Activated naive CD8-positive, alpha-beta T cell treated with anti-CD3 and anti-CD28 coated beads, Interleukin-2, amount 10 ng/mL, durations not matched to agents 7 days and 5 days (primary cell): ENCODE measurements at regions not wholly inside any gene's neighbourhood (a gene's known extent, or its start where the extent isn't known, plus 50 kb on each side); places are given as distances from the start of the nearest gene placed in this dataset.
"Not testable (repeated sequence)": the region's sequence is repeated elsewhere in the genome, so short reads cannot be mapped to it uniquely, and the experiment has no call there.

Experiments
- ATAC-seq: fragments of 150-1000 bp; cut with Tn5 transposase; one replicate; pipeline ENCODE4 v1.10.0; 2021; ENCODE audit warnings: low read depth, moderate library complexity
- POLR2A ChIA-PET: fragments of 350-600 bp; sonication (Branson Sonifier 250); formaldehyde crosslinking; loops from one replicate; lab custom pipeline; 2021; ENCODE audit warnings: antibody characterized with exemption; lab: Charles Lee
- DNase-seq: peaks from one replicate; pipeline ENCODE4 v3.0.0; 2021
- H3K27ac Mint-ChIP-seq: one replicate; pipeline ENCODE4 v1.8.0; 2022; ENCODE audit warnings: mild to moderate bottlenecking, mixed read lengths
- H3K27me3 Mint-ChIP-seq: one replicate; pipeline ENCODE4 v1.8.0; 2022; ENCODE audit warnings: mild to moderate bottlenecking, moderate library complexity, mixed read lengths
- H3K36me3 Mint-ChIP-seq: one replicate; pipeline ENCODE4 v1.8.0; 2021; ENCODE audit warnings: mild to moderate bottlenecking, mixed read lengths
- H3K4me1 Mint-ChIP-seq: one replicate; pipeline ENCODE4 v1.8.0; 2021; ENCODE audit warnings: mixed read lengths
- H3K4me3 Mint-ChIP-seq: one replicate; pipeline ENCODE4 v1.8.0; 2022; ENCODE audit warnings: mild to moderate bottlenecking, moderate library complexity, mixed read lengths
- H3K9me3 Mint-ChIP-seq: one replicate; pipeline ENCODE4 v1.8.0; 2021; ENCODE audit warnings: mixed read lengths

DNA sequence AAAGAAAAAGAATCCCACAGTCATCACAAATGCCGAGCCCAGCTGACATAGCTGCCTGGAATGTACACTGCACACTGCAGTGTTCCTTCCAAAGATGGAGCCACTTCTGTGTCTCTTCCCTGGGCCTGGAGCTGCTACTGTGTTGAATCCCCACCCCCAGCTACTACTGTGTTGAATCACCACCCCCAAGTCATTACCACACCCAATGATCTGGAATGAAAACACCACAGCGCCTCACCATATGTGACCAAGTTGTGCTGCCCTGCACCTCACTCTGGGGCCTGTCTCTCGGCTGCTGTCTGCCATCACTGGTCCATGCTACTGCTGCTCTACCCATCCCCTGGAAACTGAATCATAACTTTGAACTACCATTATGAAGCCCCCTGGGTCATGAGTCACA is 861.2 kb downstream of the UQCRFS1 start:
- ATAC-seq (no peak), DNase-seq (no peak)
- H3K27me3 Mint-ChIP-seq, result no peaks in the 10 kb centered on the region
- no peak overlapping the region for H3K4me3 Mint-ChIP-seq
- no peak overlapping the region for H3K27ac Mint-ChIP-seq
- H3K36me3 Mint-ChIP-seq, result no peaks in the 10 kb centered on the region
- POLR2A ChIA-PET, result no interaction called here
- H3K4me1 Mint-ChIP-seq, result no peaks in the 10 kb centered on the region
- H3K9me3 Mint-ChIP-seq, result no peaks in the 10 kb centered on the region

DNA sequence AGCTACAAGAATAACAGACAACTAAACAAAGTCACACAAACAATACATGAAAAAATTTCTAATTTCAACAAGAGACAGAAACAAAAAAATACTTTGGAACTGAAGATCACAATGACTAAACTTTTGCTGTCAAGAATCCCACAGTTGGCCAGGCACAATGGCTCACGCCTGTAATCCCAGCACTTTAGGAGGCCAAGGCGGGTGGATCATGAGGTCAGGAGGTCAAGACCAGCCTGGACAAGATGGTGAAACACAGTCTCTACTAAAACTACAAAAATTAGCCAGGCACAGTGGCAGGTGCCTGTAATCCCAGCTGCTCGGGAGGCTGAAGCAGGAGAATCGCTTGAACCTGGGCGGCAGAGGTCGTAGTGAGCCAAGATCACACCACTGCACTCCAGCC is 861.6 kb downstream of the UQCRFS1 start:
- DNase-seq, H3K4me3 Mint-ChIP-seq, H3K9me3 Mint-ChIP-seq, H3K4me1 Mint-ChIP-seq, POLR2A ChIA-PET, H3K27ac Mint-ChIP-seq, ATAC-seq, H3K36me3 Mint-ChIP-seq, H3K27me3 Mint-ChIP-seq: not testable (repeated sequence)

DNA sequence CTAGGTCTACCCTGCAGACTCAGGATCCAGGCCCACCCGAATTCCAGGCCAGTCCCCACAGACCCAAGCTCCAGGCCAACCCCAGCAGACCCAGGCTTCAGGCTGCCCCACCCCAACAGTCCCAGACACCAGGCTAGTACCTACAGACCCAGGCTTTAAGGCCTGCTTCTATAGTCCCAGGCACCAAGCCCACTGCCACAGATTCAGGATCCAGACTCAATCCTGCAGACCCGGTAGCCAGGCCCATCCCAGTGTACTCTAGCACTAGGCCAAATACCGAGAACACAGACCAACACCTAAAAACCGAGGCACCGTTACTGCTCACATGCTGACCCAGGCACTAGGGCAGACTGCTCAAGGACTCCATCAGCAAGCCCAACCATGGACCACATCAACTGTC is 862.3 kb downstream of the UQCRFS1 start:
- POLR2A ChIA-PET, result no interaction called here
- H3K27me3 Mint-ChIP-seq, result no peaks in the 10 kb centered on the region
- H3K27ac Mint-ChIP-seq, result no peak overlapping the region
- H3K9me3 Mint-ChIP-seq, result no peaks in the 10 kb centered on the region
- ATAC-seq, result no peak
- no peaks in the 10 kb centered on the region for H3K4me1 Mint-ChIP-seq
- no peaks in the 10 kb centered on the region for H3K36me3 Mint-ChIP-seq
- H3K4me3 Mint-ChIP-seq, result no peak overlapping the region
- DNase-seq, result no peak

DNA sequence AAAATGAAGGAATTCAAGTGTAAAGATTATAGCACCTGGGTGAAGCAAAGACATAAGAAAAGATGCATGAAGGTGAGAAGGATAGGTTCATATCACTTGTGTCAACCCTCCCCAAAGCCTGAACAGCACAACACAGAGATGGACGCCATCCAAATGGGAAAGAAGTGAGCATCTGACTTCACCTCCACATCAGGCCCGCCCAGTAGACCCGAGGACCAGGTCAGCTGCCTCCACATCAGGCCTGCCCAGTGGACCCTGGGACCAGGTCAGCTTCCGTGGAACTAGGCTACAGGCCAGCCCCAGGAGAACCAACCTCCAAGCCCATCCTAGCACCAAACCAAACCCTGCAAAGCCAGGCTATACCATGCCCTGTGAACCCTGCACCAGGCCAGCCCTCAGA is 862.9 kb downstream of the UQCRFS1 start:
- no peaks in the 10 kb centered on the region for H3K4me1 Mint-ChIP-seq
- no peaks in the 10 kb centered on the region for H3K36me3 Mint-ChIP-seq
- no peak for DNase-seq
- H3K4me3 Mint-ChIP-seq, result no peak overlapping the region
- no peaks in the 10 kb centered on the region for H3K27me3 Mint-ChIP-seq
- H3K9me3 Mint-ChIP-seq, result no peaks in the 10 kb centered on the region
- POLR2A ChIA-PET, result no interaction called here
- no peak overlapping the region for H3K27ac Mint-ChIP-seq
- ATAC-seq, result no peak

DNA sequence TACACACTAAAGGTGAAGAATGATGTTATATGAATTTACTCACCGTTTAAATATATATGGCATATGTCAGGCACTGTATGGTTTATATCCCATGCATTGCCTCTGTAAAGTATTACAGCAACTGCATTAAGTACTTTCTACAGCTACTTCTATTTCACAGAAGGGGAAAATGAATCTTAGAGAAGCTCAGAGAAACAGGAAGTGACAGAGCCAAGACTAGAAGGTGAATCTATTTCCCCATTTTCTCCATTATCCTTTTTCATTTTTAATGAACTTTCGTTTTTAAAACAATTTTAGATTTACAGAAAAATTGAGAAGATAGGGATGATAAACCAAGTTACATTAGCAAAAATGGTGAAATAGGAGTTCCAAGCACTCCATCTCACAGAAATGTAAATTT is 863.3 kb downstream of the UQCRFS1 start:
- no peak for DNase-seq
- no peaks in the 10 kb centered on the region for H3K4me1 Mint-ChIP-seq
- no peaks in the 10 kb centered on the region for H3K36me3 Mint-ChIP-seq
- no peak for ATAC-seq
- POLR2A ChIA-PET, result no interaction called here
- no peak overlapping the region for H3K4me3 Mint-ChIP-seq
- H3K27ac Mint-ChIP-seq, result no peak overlapping the region
- H3K9me3 Mint-ChIP-seq, result no peaks in the 10 kb centered on the region
- H3K27me3 Mint-ChIP-seq, result no peaks in the 10 kb centered on the region

DNA sequence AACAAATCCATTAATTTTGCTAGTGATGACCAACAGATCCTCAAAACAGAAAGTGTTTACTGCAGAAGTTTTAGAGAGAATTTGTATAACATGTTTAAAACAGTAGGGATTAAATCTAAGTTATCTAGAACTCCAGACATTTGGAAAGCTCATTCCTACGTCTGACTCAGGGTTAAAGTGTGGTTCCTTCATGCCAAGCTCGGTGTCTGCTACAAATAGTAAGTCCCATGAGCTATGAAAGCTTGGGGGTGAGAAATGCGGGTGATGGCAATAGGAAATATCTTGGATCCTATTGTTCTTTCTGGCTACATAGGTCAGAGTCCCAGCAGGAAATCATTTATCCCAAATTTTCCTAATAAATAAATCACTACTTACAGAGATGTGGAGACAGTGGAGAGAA is 867.1 kb downstream of the UQCRFS1 start:
- no peaks in the 10 kb centered on the region for H3K27me3 Mint-ChIP-seq
- no peaks in the 10 kb centered on the region for H3K9me3 Mint-ChIP-seq
- no peaks in the 10 kb centered on the region for H3K4me1 Mint-ChIP-seq
- no peaks in the 10 kb centered on the region for H3K36me3 Mint-ChIP-seq
- POLR2A ChIA-PET, result no interaction called here
- DNase-seq (no peak), ATAC-seq (no peak)
- H3K27ac Mint-ChIP-seq, result no peak overlapping the region
- H3K4me3 Mint-ChIP-seq, result no peak overlapping the region

DNA sequence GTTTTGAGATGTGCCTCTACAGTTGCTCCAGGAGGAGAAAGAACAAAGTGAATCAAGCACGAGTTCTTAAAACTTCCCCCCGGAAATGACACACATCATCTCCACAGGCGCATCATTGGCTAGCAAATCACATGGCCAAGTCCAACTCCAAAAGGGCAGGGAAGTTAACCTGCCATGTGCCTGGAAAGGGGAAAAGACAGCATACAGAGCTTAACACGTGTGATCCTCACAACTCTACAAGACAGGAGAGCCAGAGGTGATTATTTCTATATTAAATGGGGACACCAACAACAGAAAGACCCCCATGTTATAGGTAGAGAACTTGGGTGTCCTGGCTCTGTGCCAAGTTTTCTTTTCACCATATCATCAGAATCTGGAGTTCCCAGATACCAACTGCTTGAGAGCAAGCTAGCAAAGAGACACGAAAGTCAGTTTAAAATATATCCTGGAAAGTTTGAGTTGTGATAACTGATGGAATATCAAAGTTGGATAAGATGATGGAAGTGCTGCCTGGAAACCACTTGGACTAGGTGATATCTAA is 871.1 kb downstream of the UQCRFS1 start:
- H3K27ac Mint-ChIP-seq, result no peak overlapping the region

DNA sequence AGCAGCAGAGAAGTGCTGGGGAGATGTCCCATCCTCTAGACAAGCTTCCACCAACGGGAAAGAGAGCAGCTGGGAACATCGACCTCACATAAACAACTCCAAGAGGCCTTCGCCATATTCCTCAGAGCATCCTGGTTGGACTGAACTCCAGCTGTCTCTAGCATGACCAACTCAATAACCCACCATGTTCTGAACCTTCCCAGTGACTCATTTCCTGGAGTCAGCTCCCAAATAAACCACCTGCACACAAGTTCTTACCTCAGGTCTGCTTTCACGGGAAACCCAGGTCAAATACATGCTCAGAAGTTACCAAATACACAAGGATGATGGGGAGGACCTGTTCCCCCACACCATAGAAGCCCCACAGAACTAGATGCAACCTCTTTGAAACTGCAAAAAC is 878.5 kb downstream of the UQCRFS1 start:
- H3K4me1 Mint-ChIP-seq, result no peaks in the 10 kb centered on the region
- no peaks in the 10 kb centered on the region for H3K9me3 Mint-ChIP-seq
- DNase-seq (no peak), ATAC-seq (no peak)
- H3K27ac Mint-ChIP-seq, result no peak overlapping the region
- H3K27me3 Mint-ChIP-seq, result no peaks in the 10 kb centered on the region
- H3K36me3 Mint-ChIP-seq, result no peaks in the 10 kb centered on the region
- POLR2A ChIA-PET, result no interaction called here
- no peak overlapping the region for H3K4me3 Mint-ChIP-seq

More for the DNA sequence above, 871.1 kb downstream of the UQCRFS1 start:
- ATAC-seq, result no peak
- DNase-seq, result no peak
- H3K27me3 Mint-ChIP-seq, result no peaks in the 10 kb centered on the region
- POLR2A ChIA-PET, result no interaction called here
- H3K4me3 Mint-ChIP-seq, result no peak overlapping the region
- no peaks in the 10 kb centered on the region for H3K36me3 Mint-ChIP-seq
- H3K4me1 Mint-ChIP-seq, result no peaks in the 10 kb centered on the region
- H3K9me3 Mint-ChIP-seq, result no peaks in the 10 kb centered on the region

DNA sequence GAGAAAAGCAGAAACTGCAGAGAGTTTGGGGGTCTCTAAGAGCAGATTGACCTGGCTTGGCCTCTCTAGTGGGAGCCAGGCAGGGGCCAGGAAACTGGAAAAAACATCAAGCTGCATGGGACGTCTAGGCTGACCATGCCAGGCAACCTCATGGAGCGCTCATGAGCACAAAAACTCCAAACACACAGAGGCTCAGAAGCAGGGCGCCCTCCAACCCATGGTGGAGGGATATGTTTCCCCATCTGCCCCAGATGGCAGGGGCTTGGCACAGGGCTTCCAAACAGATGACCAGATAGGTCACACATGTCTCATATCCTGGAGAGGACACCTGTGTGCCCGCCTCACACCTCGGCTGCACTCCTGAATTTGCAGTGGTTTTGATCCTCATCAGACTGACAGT is 879.0 kb downstream of the UQCRFS1 start:
- no peaks in the 10 kb centered on the region for H3K27me3 Mint-ChIP-seq
- no peaks in the 10 kb centered on the region for H3K36me3 Mint-ChIP-seq
- H3K4me1 Mint-ChIP-seq, result no peaks in the 10 kb centered on the region
- DNase-seq (no peak), ATAC-seq (no peak)
- POLR2A ChIA-PET, result no interaction called here
- no peak overlapping the region for H3K27ac Mint-ChIP-seq
- H3K4me3 Mint-ChIP-seq, result no peak overlapping the region
- H3K9me3 Mint-ChIP-seq, result no peaks in the 10 kb centered on the region

DNA sequence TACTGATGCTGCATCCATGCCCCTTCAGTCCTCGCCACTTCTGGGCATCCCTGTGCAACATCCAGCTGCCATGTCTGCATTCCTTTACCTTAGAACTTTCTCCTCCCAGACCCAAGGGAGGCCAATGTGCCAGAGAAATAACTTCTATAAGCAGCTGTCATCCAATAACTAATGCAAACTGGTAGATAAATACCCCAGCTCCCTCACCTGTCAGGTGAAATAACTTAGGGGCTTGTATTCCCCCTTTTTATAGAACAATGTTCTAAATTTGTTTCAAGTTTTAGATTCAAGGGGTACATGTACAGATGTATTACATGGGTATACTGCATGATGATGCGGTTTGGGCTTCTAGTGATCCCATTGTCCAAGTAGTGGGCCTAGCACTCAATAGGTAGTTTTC is 880.1 kb downstream of the UQCRFS1 start:
- Mint-ChIP-seq H3K4me1 (no peaks in the 10 kb centered on the region), H3K27ac (no peak overlapping the region), H3K9me3 (no peaks in the 10 kb centered on the region), H3K4me3 (no peak overlapping the region), H3K27me3 (no peaks in the 10 kb centered on the region), H3K36me3 (no peaks in the 10 kb centered on the region)
- POLR2A ChIA-PET, result no interaction called here
- no peak for ATAC-seq
- DNase-seq, result no peak

DNA sequence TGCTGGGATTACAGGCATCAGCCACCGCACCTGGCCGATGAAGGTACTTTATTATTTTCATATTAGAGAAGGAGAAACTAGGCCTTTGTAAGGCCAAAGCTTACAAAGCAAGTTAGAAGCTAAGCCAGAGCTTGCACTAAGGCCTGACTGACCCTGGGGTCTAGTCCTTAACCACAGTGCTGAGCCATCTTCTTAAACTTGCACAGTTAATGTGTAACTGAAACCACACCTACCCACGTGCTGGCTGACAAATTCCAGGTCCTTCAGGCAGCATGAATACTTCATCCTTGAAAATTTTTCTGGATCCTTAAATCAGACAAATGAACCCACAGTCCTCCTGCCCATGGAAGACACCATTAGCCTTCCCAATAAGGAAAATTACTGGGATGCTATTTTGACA is 880.6 kb downstream of the UQCRFS1 start:
- POLR2A ChIA-PET, result no interaction called here
- DNase-seq, result no peak
- H3K9me3 Mint-ChIP-seq, result no peaks in the 10 kb centered on the region
- no peak for ATAC-seq
- H3K4me3 Mint-ChIP-seq, result no peak overlapping the region
- H3K4me1 Mint-ChIP-seq, result no peaks in the 10 kb centered on the region
- H3K27ac Mint-ChIP-seq, result no peak overlapping the region
- no peaks in the 10 kb centered on the region for H3K27me3 Mint-ChIP-seq
- H3K36me3 Mint-ChIP-seq, result no peaks in the 10 kb centered on the region

DNA sequence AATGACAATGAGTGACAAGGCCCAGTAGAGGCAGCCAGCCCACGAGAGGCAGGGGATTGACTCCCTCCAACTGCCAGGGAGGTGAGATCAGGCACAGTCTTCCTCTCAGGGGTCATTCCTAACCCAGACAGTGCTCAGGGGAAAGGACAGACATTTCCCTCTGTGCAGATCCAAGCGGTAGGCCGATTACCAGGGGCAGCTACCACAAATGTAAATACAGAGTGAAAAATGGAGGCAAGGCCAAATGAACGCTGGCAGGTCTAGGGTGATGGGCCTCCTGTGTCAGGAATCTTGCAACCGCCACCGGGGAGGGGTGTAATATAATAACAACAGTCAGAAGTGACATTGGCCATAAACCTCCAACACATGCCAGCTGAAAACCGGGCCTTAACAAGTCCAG is 881.4 kb downstream of the UQCRFS1 start:
- Mint-ChIP-seq H3K4me1 (no peaks in the 10 kb centered on the region), H3K27ac (no peak overlapping the region), H3K27me3 (no peaks in the 10 kb centered on the region), H3K36me3 (no peaks in the 10 kb centered on the region), H3K4me3 (no peak overlapping the region), H3K9me3 (no peaks in the 10 kb centered on the region)
- DNase-seq, result no peak
- POLR2A ChIA-PET, result no interaction called here
- ATAC-seq, result no peak

DNA sequence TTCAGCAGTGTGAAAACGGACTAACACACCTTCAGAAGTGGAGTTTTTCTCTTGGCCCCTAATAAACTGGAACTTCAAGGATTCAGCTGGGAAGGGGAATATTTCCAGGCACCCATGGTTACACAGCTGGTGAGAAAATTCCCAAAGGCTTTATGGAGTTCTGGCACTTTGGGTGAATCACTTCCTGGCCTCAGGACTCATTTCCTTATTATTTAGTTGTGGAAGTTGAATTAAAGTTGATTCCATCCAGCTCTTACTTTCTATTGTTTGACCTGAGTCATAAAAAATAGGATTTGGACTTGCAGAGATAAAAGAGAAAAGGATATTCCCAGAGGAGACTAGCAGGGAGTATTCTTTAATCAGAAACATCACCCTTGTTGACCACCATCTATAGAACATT is 882.1 kb downstream of the UQCRFS1 start:
- H3K27me3 Mint-ChIP-seq, result no peaks in the 10 kb centered on the region
- H3K27ac Mint-ChIP-seq, result no peak overlapping the region
- ATAC-seq, result no peak
- DNase-seq, result no peak
- H3K36me3 Mint-ChIP-seq, result no peaks in the 10 kb centered on the region
- no peaks in the 10 kb centered on the region for H3K9me3 Mint-ChIP-seq
- H3K4me1 Mint-ChIP-seq, result no peaks in the 10 kb centered on the region
- no peak overlapping the region for H3K4me3 Mint-ChIP-seq
- POLR2A ChIA-PET, result no interaction called here

DNA sequence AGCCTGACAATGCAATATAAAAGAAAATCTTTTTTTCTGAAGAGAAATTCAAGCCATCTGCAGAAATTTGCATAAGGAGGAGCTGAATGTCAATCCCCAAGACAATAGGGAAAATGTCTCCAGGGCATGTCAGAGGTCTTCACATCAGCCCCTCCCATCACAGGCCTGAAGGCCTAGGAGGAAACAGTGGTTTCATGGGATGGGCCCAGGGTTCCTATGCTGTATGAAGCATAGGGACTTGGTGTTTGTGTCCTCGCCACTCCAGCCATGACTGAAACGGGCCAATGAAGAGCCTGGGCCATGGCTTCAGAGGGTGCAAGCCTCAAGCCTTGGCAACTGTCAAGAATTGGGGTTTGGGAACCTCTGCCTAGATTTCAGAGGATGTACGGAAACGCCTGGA is 883.5 kb downstream of the UQCRFS1 start:
- ATAC-seq (no peak), DNase-seq (no peak)
- H3K36me3 Mint-ChIP-seq, result no peaks in the 10 kb centered on the region
- no peaks in the 10 kb centered on the region for H3K4me1 Mint-ChIP-seq
- no peak overlapping the region for H3K4me3 Mint-ChIP-seq
- no peaks in the 10 kb centered on the region for H3K9me3 Mint-ChIP-seq
- H3K27me3 Mint-ChIP-seq, result no peaks in the 10 kb centered on the region
- POLR2A ChIA-PET, result no interaction called here
- H3K27ac Mint-ChIP-seq, result no peak overlapping the region

DNA sequence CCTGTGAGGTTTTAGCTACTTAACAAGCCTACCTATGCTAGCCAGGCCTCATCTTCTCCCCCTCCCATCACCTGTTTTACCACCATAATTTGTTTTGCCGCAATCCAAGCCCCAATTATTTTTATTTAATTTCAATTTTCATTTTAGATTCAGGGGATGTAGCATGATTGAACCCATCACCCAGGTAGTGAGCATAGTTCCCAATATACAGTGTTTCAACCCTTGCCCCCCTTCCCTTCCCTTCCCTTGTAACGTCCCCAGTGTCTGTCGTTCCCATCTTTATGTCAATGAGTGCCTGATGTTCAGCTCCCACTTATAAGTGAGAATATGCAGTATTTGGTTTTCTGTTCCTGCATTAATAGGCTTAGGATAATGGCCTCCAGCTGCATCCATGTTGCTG is 885.0 kb downstream of the UQCRFS1 start:
- POLR2A ChIA-PET, result no interaction called here
- Mint-ChIP-seq H3K4me1 (no peaks in the 10 kb centered on the region), H3K27ac (no peak overlapping the region), H3K27me3 (no peaks in the 10 kb centered on the region), H3K36me3 (no peaks in the 10 kb centered on the region), H3K9me3 (no peaks in the 10 kb centered on the region), H3K4me3 (no peak overlapping the region)
- DNase-seq (no peak), ATAC-seq (no peak)
